Memory B cell (primary cell): ENCODE measurements at regions not wholly inside any gene's neighbourhood (a gene's known extent, or its start where the extent isn't known, plus 50 kb on each side); places are given as distances from the start of the nearest gene placed in this dataset.

Experiments
- ATAC-seq: fragments of 150-1000 bp; cut with Tn5 transposase; 2 replicates; pipeline ENCODE4 v1.10.0; 2021; ENCODE audit warnings: low read depth, mild to moderate bottlenecking, moderate library complexity
- DNase-seq, 2 donors: peaks; one replicate each; pipeline ENCODE4 v3.0.0; 2022; ENCODE audit warnings: low spot score in 2 of 2
- H3K27ac Mint-ChIP-seq: one replicate; pipeline ENCODE4 v1.8.0; 2022; ENCODE audit warnings: mild to moderate bottlenecking, moderate library complexity, mixed read lengths
- H3K27me3 Mint-ChIP-seq: one replicate; pipeline ENCODE4 v1.8.0; 2022; ENCODE audit warnings: mixed read lengths
- H3K36me3 Mint-ChIP-seq: one replicate; pipeline ENCODE4 v1.8.0; 2022; ENCODE audit warnings: mild to moderate bottlenecking, mixed read lengths
- H3K4me1 Mint-ChIP-seq: one replicate; pipeline ENCODE4 v1.8.0; 2022; ENCODE audit warnings: mixed read lengths
- H3K4me3 Mint-ChIP-seq: one replicate; pipeline ENCODE4 v1.8.0; 2022; ENCODE audit warnings: mild to moderate bottlenecking, moderate library complexity, mixed read lengths
- H3K9me3 Mint-ChIP-seq: one replicate; pipeline ENCODE4 v1.8.0; 2022; ENCODE audit warnings: mixed read lengths

DNA sequence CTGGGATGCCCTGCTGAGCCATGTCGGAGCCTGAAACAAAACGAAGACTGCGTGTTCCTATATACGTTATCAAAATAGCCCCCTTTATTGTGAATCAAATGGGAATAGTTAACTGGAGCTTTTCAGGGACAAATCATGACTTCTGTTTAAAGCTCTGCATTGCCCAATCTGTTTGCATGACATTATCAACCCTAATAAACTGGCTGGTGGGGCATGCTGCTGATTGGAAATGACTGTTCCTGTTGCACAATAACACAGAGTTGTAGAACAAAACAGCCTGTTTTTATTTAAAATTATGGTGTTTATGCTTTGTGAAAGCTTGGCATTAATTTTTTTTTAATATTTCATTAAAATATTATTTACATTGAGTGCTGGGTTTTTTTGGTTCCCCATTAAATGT lies 215.5 kb downstream of the TMEM167A start:
- H3K9me3 Mint-ChIP-seq: peaks cover 2% of the 10 kb centered on the region
- H3K4me1 Mint-ChIP-seq: no peaks in the 10 kb centered on the region
- no peaks in the 10 kb centered on the region for H3K27me3 Mint-ChIP-seq
- H3K36me3 Mint-ChIP-seq: no peaks in the 10 kb centered on the region
- ATAC-seq: no peak
- H3K4me3 Mint-ChIP-seq: no peak overlapping the region
- H3K27ac Mint-ChIP-seq: no peak overlapping the region
- no peak for DNase-seq

DNA sequence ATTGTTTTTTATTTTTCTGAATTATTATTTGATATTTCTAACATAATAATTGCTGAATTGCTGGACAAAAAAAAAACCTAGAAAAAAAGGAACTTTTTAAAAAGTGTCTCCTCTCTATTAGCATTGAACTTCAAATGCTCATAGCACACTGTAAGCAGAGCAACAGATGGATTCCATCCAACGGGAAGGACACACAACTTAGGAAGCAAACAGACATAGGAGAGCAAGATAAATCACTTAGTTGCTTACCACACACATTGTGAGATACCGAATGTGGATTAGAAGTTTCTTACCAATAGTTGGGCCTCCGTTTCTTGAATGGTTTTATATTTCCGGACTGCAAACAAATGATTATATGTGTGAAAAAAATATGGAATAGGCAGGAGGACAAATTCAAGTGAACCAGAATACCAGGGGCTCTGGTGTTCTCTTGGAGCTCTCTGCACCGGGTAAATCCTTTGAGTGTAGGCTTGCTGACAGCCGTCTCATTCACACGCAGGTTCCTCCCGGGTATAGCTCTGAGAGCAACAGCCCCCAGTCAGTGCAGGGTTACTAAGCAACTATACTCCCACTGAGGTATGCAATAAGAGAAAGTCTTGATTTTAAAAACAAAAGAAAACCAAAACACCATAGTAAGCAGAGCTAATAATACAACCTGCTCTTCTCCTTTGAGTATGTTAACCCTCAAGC lies 217.6 kb downstream of the TMEM167A start:
- Mint-ChIP-seq H3K27me3 (no peaks in the 10 kb centered on the region), H3K36me3 (no peaks in the 10 kb centered on the region), H3K27ac (no peak overlapping the region), H3K4me3 (no peak overlapping the region), H3K9me3 (no peaks in the 10 kb centered on the region), H3K4me1 (no peaks in the 10 kb centered on the region)
- ATAC-seq: no peak
- no peak for DNase-seq

DNA sequence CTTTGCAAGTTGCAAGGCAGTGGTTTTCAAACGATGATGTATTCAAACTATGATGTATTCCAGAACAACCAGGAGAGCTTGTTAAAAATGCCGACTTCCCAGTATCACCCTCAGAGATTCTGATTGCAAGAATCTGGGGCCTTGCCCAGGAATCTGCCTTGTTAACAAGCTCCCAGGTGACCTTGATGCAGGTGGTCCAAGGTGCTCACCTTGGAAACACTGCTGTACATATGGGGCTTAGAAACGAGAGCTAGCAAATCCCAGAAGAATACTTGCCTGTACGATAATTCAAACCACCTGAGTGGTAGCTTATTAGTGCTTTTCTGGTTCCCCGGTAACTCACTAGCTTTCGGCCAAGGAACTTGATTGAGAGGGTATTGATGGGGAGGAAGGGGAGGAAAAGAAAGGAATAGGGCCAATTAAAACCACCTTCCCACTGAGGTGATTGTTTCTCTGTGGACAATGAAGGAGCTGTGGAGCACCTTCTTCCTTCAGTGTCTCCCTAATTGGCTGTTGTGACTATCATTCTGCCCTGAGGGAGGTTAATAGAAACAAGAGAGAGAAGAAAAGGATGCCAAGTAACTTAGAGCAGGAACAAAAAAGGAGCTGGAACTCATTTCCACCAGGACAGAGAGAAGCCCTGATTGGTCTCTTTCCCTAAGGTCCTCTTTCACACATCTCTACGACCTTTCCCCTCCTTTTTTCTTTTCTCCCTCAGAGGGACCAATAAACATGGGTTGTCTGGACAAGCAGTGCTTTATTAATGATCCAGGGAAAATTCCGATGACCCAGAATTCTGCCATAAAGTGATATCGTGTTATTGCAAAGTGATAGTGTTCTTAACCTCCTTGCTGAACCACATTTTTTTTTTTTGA lies 218.8 kb downstream of the TMEM167A start:
- H3K4me3 Mint-ChIP-seq: no peak overlapping the region
- no peak overlapping the region for H3K27ac Mint-ChIP-seq
- H3K27me3 Mint-ChIP-seq: no peaks in the 10 kb centered on the region
- no peak for ATAC-seq
- no peaks in the 10 kb centered on the region for H3K4me1 Mint-ChIP-seq
- no peaks in the 10 kb centered on the region for H3K36me3 Mint-ChIP-seq
- no peak for DNase-seq
- H3K9me3 Mint-ChIP-seq: no peaks in the 10 kb centered on the region

DNA sequence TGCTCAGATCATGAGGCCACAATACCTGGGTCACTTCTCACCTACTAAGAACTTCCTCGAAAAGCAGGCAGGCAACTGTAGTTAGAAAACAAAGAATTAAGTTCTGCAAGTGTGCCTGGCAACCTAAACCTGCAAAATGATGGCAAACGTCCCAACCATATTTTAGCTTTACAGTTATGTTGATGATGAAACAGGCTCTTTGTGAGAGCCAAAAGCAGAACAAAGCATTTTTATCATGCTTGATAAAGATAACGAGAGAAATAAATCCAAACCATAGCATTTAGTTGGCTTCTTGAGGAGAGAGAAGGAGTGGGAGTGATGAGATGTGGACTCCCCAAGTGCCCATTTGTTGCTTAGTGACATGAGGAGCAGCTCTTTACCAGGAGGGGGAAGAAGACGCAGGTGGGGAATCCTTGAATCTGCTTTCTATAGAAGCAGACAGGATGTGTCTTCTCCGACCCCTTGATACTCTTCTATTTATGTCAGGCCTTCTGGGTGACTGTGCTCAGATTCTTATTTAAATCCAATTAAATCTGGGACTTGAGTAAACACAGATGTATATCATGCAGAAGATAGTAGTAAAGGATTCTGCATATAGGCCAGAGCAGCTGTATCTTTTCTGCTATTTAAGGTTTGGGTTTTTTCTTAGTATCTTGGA lies 221.2 kb downstream of the TMEM167A start:
- no peaks in the 10 kb centered on the region for H3K9me3 Mint-ChIP-seq
- H3K4me3 Mint-ChIP-seq: no peak overlapping the region
- no peaks in the 10 kb centered on the region for H3K27me3 Mint-ChIP-seq
- DNase-seq: no peak
- H3K36me3 Mint-ChIP-seq: no peaks in the 10 kb centered on the region
- no peak for ATAC-seq
- H3K4me1 Mint-ChIP-seq: no peaks in the 10 kb centered on the region
- no peak overlapping the region for H3K27ac Mint-ChIP-seq

DNA sequence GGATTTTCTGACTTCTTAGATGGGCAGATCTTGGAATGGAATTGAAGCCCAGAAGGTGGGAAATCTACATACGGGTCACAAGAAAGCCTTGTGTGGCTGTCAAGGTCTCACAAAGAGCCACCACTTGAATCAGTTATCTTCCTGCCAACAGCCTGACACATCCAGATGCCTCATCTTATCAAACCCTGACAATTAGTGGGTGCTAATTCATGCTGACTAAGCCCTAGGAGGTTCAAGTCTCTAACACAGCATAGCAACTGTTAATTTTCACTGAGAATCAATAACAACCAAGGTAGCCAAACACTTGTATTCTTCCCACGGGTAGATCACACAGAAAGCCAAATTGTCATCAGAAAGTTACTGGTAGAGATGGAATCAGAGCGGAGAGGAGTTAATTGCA lies 222.2 kb downstream of the TMEM167A start:
- Mint-ChIP-seq H3K27ac (no peak overlapping the region), H3K9me3 (no peaks in the 10 kb centered on the region), H3K27me3 (no peaks in the 10 kb centered on the region), H3K4me3 (no peak overlapping the region), H3K36me3 (no peaks in the 10 kb centered on the region), H3K4me1 (no peaks in the 10 kb centered on the region)
- ATAC-seq: no peak
- DNase-seq: no peak

DNA sequence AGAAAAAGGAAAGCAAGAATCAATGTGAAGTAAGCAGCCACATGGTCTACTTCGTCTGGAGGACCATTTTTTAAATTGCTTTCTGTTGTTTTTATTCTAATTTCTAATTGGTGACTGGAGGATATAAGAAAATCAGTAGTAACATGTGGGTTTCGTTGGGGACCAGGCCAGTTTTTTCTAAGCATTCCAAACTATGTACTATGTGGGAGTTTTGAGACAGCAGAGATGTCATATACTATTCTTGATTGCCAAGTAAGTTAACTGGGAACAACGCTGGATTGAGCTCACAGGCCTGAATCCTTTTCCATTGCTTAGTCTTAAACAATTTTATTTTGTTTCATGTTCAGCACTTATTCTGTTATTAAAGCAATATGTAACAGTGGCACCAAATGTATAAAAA lies 225.7 kb downstream of the TMEM167A start:
- Mint-ChIP-seq H3K36me3 (no peaks in the 10 kb centered on the region), H3K27ac (no peak overlapping the region), H3K4me3 (no peak overlapping the region), H3K4me1 (no peaks in the 10 kb centered on the region), H3K27me3 (peaks cover 2% of the 10 kb centered on the region), H3K9me3 (no peaks in the 10 kb centered on the region)
- DNase-seq: no peak
- ATAC-seq: no peak

DNA sequence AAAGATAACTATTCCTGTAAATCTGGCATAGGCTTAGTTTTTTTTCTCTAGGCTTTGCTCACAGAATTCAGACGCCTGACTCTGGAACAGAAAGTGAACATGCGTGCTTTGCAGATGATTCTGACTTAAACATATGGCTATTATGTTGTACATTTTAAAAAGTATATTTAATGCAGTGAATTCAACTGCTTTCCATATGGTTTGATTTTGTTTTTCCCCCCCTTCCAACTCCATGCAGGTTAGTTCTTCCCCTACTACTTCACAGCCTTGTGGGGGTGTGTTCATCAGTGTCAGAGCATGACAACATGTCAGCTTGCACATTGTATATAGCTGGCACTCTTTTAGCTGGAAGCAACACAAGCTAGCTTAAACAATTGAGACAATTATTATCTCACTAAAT lies 226.8 kb downstream of the TMEM167A start:
- H3K4me3 Mint-ChIP-seq: no peak overlapping the region
- H3K36me3 Mint-ChIP-seq: no peaks in the 10 kb centered on the region
- H3K9me3 Mint-ChIP-seq: no peaks in the 10 kb centered on the region
- H3K27me3 Mint-ChIP-seq: peaks cover 2% of the 10 kb centered on the region
- no peak overlapping the region for H3K27ac Mint-ChIP-seq
- DNase-seq (no peak), ATAC-seq (no peak)
- no peaks in the 10 kb centered on the region for H3K4me1 Mint-ChIP-seq

DNA sequence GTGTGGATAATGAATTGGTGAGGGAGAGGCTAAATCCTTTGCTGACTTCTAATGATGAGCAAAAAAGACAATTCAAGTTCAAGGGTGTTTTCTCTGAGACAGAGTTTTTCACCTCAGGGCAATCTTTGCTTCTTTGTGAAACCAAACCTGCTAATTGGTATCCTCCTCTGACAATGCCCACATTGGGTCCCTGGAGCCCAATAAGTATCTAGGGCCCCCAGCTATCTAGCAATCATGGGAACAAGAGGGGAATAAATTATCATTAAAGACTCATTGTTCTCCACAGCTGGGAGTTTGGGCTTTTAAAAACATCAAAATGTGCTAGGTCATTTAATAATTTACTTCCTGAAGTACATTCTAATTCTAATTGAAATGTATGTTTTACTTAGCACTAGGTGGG lies 227.3 kb downstream of the TMEM167A start:
- Mint-ChIP-seq H3K36me3 (no peaks in the 10 kb centered on the region), H3K27me3 (peaks cover 2% of the 10 kb centered on the region), H3K27ac (no peak overlapping the region), H3K9me3 (no peaks in the 10 kb centered on the region), H3K4me3 (no peak overlapping the region), H3K4me1 (no peaks in the 10 kb centered on the region)
- DNase-seq (no peak), ATAC-seq (no peak)

DNA sequence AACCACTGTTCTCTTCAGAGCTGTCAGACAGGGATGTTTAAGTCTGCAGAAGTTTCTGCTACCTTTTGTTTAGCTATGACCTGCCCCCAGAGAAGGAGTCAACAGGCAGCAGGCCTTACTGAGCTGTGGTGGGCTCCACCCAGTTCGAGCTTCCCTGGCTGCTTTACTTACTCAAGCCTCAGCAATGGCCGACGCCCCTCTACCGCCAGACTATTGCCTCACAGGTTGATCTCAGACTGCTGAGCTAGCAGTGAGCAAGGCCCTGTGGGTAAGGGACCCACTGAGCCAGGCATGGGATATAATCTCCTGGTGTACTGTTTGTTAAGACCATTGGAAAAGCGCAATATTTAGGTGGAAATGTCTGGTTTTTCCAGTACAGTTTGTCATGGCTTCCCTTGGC lies 229.6 kb downstream of the TMEM167A start:
- Mint-ChIP-seq H3K36me3 (no peaks in the 10 kb centered on the region), H3K9me3 (no peaks in the 10 kb centered on the region), H3K27ac (no peak overlapping the region), H3K4me3 (no peak overlapping the region), H3K27me3 (peaks cover 2% of the 10 kb centered on the region), H3K4me1 (no peaks in the 10 kb centered on the region)
- DNase-seq (no peak), ATAC-seq (no peak)

DNA sequence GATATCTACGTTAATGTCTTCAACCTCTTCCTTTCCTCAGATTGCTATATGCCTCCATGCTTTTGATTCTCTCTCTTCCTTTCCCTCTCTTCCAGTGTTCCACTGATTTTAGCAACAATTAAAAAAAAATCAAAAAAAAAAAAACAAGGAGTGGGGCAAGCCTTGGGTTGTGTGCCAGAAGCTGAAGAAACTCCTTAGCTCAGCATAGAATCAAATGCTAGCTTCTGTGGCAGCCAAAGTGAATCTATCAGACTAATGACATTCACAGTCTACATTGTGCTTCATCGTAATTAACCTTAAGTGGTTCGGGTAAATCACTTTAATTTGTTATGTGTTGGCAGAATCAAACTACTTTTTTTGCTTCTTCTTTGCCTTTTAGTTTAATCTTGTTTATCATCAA lies 237.3 kb downstream of the TMEM167A start:
- peaks cover 8% of the 10 kb centered on the region for H3K9me3 Mint-ChIP-seq
- H3K27ac Mint-ChIP-seq: no peak overlapping the region
- DNase-seq: no peak
- H3K4me1 Mint-ChIP-seq: no peaks in the 10 kb centered on the region
- no peaks in the 10 kb centered on the region for H3K27me3 Mint-ChIP-seq
- no peaks in the 10 kb centered on the region for H3K36me3 Mint-ChIP-seq
- H3K4me3 Mint-ChIP-seq: no peak overlapping the region
- no peak for ATAC-seq

DNA sequence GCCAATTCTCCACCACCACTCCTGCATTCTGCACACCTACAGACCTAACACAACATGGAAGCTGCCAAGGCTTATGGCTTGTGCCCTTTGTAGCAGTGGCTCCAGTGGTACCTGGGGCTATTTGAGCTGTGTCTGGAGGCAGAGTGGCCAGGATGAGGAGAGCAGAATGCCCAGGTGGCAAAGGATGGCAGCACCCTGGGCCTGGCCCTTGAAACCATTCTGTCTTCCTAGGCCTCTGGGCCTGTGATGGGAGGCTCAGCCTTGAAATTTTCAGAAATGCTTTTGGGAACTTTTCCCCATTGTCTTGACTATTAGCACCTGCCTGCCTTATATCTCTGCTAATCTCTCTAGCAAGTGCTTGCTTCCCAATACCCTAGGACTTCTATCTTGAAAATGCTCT lies 241.7 kb downstream of the TMEM167A start:
- Mint-ChIP-seq H3K27me3 (no peaks in the 10 kb centered on the region), H3K27ac (no peak overlapping the region), H3K4me1 (no peaks in the 10 kb centered on the region), H3K36me3 (no peaks in the 10 kb centered on the region), H3K4me3 (no peak overlapping the region), H3K9me3 (peaks cover 9% of the 10 kb centered on the region)
- DNase-seq (no peak), ATAC-seq (no peak)

DNA sequence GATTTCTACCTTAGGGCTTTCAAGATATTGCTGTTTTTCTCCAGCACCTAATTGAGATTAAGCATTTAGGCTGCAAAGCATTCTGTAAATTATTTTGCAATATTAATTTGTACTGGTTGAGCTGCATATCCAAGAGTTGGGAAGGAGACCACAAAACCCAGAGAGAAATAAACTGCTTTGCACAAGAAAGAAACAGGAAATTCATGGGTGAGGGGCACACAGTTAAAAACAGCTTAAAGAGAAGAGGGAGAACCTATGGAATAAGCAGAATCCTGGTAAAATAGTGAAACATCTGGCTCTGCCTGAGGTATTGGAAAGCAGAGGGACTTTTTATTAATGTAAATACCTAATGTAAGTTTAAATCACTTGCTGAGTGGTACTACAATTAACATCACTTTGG lies 243.0 kb downstream of the TMEM167A start:
- DNase-seq: no peak

DNA sequence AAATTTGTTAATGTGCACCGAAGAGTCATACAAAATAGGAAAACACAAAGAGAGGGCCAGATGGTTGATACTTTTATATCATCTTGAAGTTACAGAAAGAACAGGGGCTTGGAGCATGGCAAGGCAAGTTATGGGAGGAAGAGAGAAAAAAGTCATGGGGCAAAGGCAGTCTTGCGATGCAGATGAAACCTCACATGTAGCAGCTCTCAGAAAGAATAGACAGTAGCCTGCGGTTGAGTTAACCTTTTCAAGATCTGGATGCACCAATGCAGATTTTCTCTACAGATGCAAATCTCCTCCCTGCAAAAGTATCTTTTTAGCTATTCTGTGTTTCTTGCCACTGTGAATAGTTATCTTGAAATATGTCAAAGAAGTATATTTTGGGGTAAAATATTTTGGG lies 243.9 kb downstream of the TMEM167A start:
- no peak for DNase-seq
- no peaks in the 10 kb centered on the region for H3K36me3 Mint-ChIP-seq
- no peak overlapping the region for H3K4me3 Mint-ChIP-seq
- H3K27ac Mint-ChIP-seq: no peak overlapping the region
- ATAC-seq: no peak
- H3K9me3 Mint-ChIP-seq: peaks cover 9% of the 10 kb centered on the region
- H3K27me3 Mint-ChIP-seq: no peaks in the 10 kb centered on the region
- H3K4me1 Mint-ChIP-seq: no peaks in the 10 kb centered on the region

More for the DNA sequence above, 243.0 kb downstream of the TMEM167A start:
- H3K27me3 Mint-ChIP-seq: no peaks in the 10 kb centered on the region
- no peak overlapping the region for H3K4me3 Mint-ChIP-seq
- no peak overlapping the region for H3K27ac Mint-ChIP-seq
- no peaks in the 10 kb centered on the region for H3K4me1 Mint-ChIP-seq
- H3K36me3 Mint-ChIP-seq: no peaks in the 10 kb centered on the region
- ATAC-seq: no peak
- H3K9me3 Mint-ChIP-seq: peaks cover 9% of the 10 kb centered on the region

DNA sequence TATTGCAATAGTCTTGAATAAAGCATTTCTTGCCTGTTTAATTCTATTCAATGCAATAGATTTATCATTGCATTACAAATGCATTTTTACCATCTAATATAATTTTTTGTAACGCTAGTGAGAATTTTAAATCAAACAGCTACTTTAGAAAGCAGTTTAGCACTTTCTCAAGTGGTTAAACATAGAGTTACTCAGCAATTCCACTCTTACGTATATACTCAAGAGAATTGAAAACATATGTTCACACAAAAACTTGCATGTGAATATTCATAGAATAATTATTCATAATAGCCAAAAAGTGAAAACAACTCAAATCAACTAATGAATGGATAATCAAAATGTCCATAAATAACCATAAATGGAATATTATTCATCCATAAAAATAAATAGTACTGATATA lies 244.7 kb downstream of the TMEM167A start:
- no peak overlapping the region for H3K4me3 Mint-ChIP-seq
- H3K4me1 Mint-ChIP-seq: no peaks in the 10 kb centered on the region
- H3K9me3 Mint-ChIP-seq: peaks cover 9% of the 10 kb centered on the region
- no peak overlapping the region for H3K27ac Mint-ChIP-seq
- H3K27me3 Mint-ChIP-seq: no peaks in the 10 kb centered on the region
- H3K36me3 Mint-ChIP-seq: no peaks in the 10 kb centered on the region
- DNase-seq: no peak
- no peak for ATAC-seq
